Neuronal stem cell (in vitro differentiated cells): ENCODE measurements at regions not wholly inside any gene's neighbourhood (a gene's known extent, or its start where the extent isn't known, plus 50 kb on each side); places are given as distances from the start of the nearest gene placed in this dataset.

ENCODE experiments used
- DNase-seq: peaks from one replicate; pipeline ENCODE4 v3.0.0-alpha.2; 2013; ENCODE audit warnings: low spot score
- H2AFZ ChIP-seq: one replicate; pipeline ENCODE4 v1.6.1; 2013; ENCODE audit warnings: mild to moderate bottlenecking, low read length, inconsistent platforms
- H2AK5ac ChIP-seq: 2 replicates; pipeline ENCODE4 v1.6.1; 2013; ENCODE audit warnings: low read depth, mild to moderate bottlenecking, inconsistent platforms, low read length, moderate library complexity, mixed read lengths
- H2BK120ac ChIP-seq: 2 replicates; pipeline ENCODE4 v1.6.1; 2013; ENCODE audit warnings: low read depth, mild to moderate bottlenecking, inconsistent platforms, low read length, moderate library complexity, mixed read lengths
- H2BK12ac ChIP-seq: one replicate; pipeline ENCODE4 v1.6.1; 2013; ENCODE audit warnings: low read length, inconsistent platforms
- H2BK15ac ChIP-seq: 2 replicates; pipeline ENCODE4 v1.6.1; 2013; ENCODE audit warnings: mild to moderate bottlenecking, low read length, inconsistent platforms, mixed read lengths
- H2BK5ac ChIP-seq: one replicate; pipeline ENCODE4 v1.6.1; 2013; ENCODE audit warnings: inconsistent platforms, mild to moderate bottlenecking, low read length, moderate library complexity
- H3K14ac ChIP-seq: one replicate; pipeline ENCODE4 v1.6.1; 2013; ENCODE audit warnings: low read length, inconsistent platforms
- H3K18ac ChIP-seq: 2 replicates; pipeline ENCODE4 v1.6.1; 2013; ENCODE audit warnings: low read length, inconsistent platforms
- H3K23ac ChIP-seq: 2 replicates; pipeline ENCODE4 v1.6.1; 2013; ENCODE audit warnings: low read depth, mild to moderate bottlenecking, mixed read lengths, low read length, inconsistent platforms; ENCODE audit not compliant: poor library complexity
- H3K27ac ChIP-seq: replicated peaks from 3 replicates; pipeline ENCODE4 v1.5.1; 2013; ENCODE audit warnings: low read length, inconsistent platforms
- H3K27me3 ChIP-seq, 3 experiments: 2 replicates each; pipeline ENCODE4 v1.6.1; 2013; ENCODE audit warnings: low read length in 3 of 3, mild to moderate bottlenecking in 2 of 3, inconsistent platforms in 1 of 3, low read depth in 1 of 3, mixed read lengths in 1 of 3, moderate library complexity in 1 of 3; ENCODE audit not compliant: control insufficient read depth in 3 of 3, insufficient read depth in 3 of 3
- H3K36me3 ChIP-seq, 2 donors: replicated peaks in 1 of 2; 2 replicates each; pipeline ENCODE4 v1.6.1; 2013; ENCODE audit warnings: low read length in 2 of 2; ENCODE audit not compliant: control insufficient read depth in 2 of 2, insufficient read depth in 2 of 2
- H3K4ac ChIP-seq: 2 replicates; pipeline ENCODE4 v1.6.1; 2013; ENCODE audit warnings: inconsistent platforms, mild to moderate bottlenecking, low read length, moderate library complexity
- H3K4me1 ChIP-seq, 2 donors: 1 replicate in 1 of 2; 2 replicates in 1 of 2; pipeline ENCODE4 v1.6.1; 2013; ENCODE audit warnings: low read length in 2 of 2, low read depth in 1 of 2; ENCODE audit not compliant: control insufficient read depth in 2 of 2, insufficient read depth in 1 of 2
- H3K4me2 ChIP-seq: one replicate; pipeline ENCODE4 v1.6.1; 2013; ENCODE audit warnings: mild to moderate bottlenecking, low read length, inconsistent platforms; ENCODE audit not compliant: insufficient read depth, poor library complexity, severe bottlenecking
- H3K4me3 ChIP-seq, 2 donors: 2 replicates each; pipeline ENCODE4 v1.5.1; 2013; ENCODE audit warnings: low read length in 2 of 2, mild to moderate bottlenecking in 2 of 2, inconsistent platforms in 1 of 2, moderate library complexity in 1 of 2
- H3K79me1 ChIP-seq: one replicate; pipeline ENCODE4 v1.6.1; 2013; ENCODE audit warnings: low read depth, mild to moderate bottlenecking, inconsistent platforms, low read length, moderate library complexity
- H3K9ac ChIP-seq: one replicate; pipeline ENCODE4 v1.6.1; 2013; ENCODE audit warnings: mild to moderate bottlenecking, low read depth, low read length, inconsistent platforms; ENCODE audit not compliant: poor library complexity
- H3K9me3 ChIP-seq, 2 donors: replicated peaks in 1 of 2; 2 replicates each; pipeline versions ENCODE3 to v1.6.1; 2013; ENCODE audit warnings: low read length in 2 of 2, mild to moderate bottlenecking in 2 of 2, inconsistent platforms in 1 of 2, low read depth in 1 of 2, mixed read lengths in 1 of 2, moderate library complexity in 1 of 2; ENCODE audit not compliant: control insufficient read depth in 2 of 2, insufficient read depth in 1 of 2
- H4K8ac ChIP-seq: one replicate; pipeline ENCODE4 v1.6.1; 2013; ENCODE audit warnings: low read depth, mild to moderate bottlenecking, inconsistent platforms, low read length, moderate library complexity
- H4K91ac ChIP-seq: one replicate; pipeline ENCODE4 v1.6.1; 2013; ENCODE audit warnings: low read length, low read depth, mild to moderate bottlenecking, inconsistent platforms; ENCODE audit not compliant: poor library complexity
- WGBS, 2 donors: extraction: QIAGEN DNeasy Blood & Tissue Kit; methylation state at CpG; one replicate each; pipeline ENCODE4 v1.1.7; 2013; ENCODE audit warnings: missing lambda C conversion rate in 2 of 2, mixed read lengths in 1 of 2; ENCODE audit not compliant: insufficient read length in 2 of 2, insufficient replicate concordance in 1 of 2; ENCODE audit errors: extremely low coverage in 2 of 2; 5-methylcytosine and 5-hydroxymethylcytosine counted together

GRCh38 chr6:126280287-126280686 is 59.6 kb upstream of the CENPW start:
- DNase-seq = no peak
- Histone ChIP-seq H2BK12ac (no peak overlapping the region), H3K4me1 (no peaks in the 10 kb centered on the region), H2AK5ac (no peak overlapping the region), H4K8ac (no peak overlapping the region), H2BK120ac (no peak overlapping the region), H3K27me3 (no peaks in the 10 kb centered on the region), H3K79me1 (no peaks in the 10 kb centered on the region), H3K4me3 (no peak overlapping the region), H3K9me3 (no peaks in the 10 kb centered on the region), H3K14ac (no peak overlapping the region), H3K23ac (no peak overlapping the region), H3K27ac (no peak overlapping the region), H2BK15ac (no peak overlapping the region), H3K18ac (no peak overlapping the region), H3K36me3 (no peaks in the 10 kb centered on the region), H3K4ac (no peak overlapping the region), H4K91ac (no peak overlapping the region), H2BK5ac (no peak overlapping the region), H3K4me2 (no peak overlapping the region), H2AFZ (no peak overlapping the region), H3K9ac (no peak overlapping the region)
- WGBS, 2 donors = no CpG with 5 or more reads among the region's 4 CpGs

GRCh38 chr6:126285871-126286365 is 54.0 kb upstream of the CENPW start:
- Histone ChIP-seq H2AK5ac (no peak overlapping the region), H4K8ac (no peak overlapping the region), H3K4ac (no peak overlapping the region), H3K4me3 (no peak overlapping the region), H3K27ac (no peak overlapping the region), H2AFZ (no peak overlapping the region), H3K9me3 (no peaks in the 10 kb centered on the region), H3K4me1 (no peaks in the 10 kb centered on the region), H3K36me3 (no peaks in the 10 kb centered on the region), H2BK15ac (no peak overlapping the region), H3K23ac (no peak overlapping the region), H3K79me1 (no peaks in the 10 kb centered on the region), H3K27me3 (no peaks in the 10 kb centered on the region), H4K91ac (no peak overlapping the region), H2BK5ac (no peak overlapping the region), H3K18ac (no peak overlapping the region), H2BK120ac (no peak overlapping the region), H3K9ac (no peak overlapping the region), H3K4me2 (no peak overlapping the region), H3K14ac (no peak overlapping the region), H2BK12ac (no peak overlapping the region)
- no peak for DNase-seq
- WGBS, 2 donors = no CpG with 5 or more reads among the region's 4 CpGs
